GM12892 (cell line): ENCODE measurements at regions not wholly inside any gene's neighbourhood (a gene's known extent, or its start where the extent isn't known, plus 50 kb on each side); places are given as distances from the start of the nearest gene placed in this dataset.
"Not testable (repeated sequence)": the region's sequence is repeated elsewhere in the genome, so short reads cannot be mapped to it uniquely, and the experiment has no call there.

Experiments used
- DNase-seq: peaks from one replicate; pipeline ENCODE4 v3.0.0; 2011; ENCODE audit not compliant: insufficient read length
- FAIRE-seq: peaks from 2 replicates; lab custom pipeline; 2011; peaks lifted over from hg19 to GRCh38; lab: Jason Lieb, UNC
- POLR2A ChIP-seq: IDR thresholded peaks from 2 replicates; pipeline ENCODE4 v1.6.1; 2011; ENCODE audit warnings: low read depth, low read length, control low read depth
- POLR2AphosphoS5 ChIP-seq: IDR thresholded peaks from 2 replicates; pipeline ENCODE4 v1.6.1; 2011; ENCODE audit warnings: low read depth, low read length, control low read depth
- TAF1 ChIP-seq: IDR thresholded peaks from 2 replicates; pipeline ENCODE4 v1.6.1; 2011; ENCODE audit warnings: low read depth, mild to moderate bottlenecking, control low read depth, low read length, borderline replicate concordance

GRCh38 chr22:49010901-49011300 lies 816.8 kb downstream of the BRD1 start:
- no peak for DNase-seq
- TF ChIP-seq TAF1 (no peak), POLR2A (no peak), POLR2AphosphoS5 (no peak)
- FAIRE-seq: no peak

- DNase-seq: no peak
- TF ChIP-seq TAF1 (no peak), POLR2A (no peak), POLR2AphosphoS5 (no peak)
- no peak for FAIRE-seq
These were observed 817.4 kb downstream of the BRD1 start for GRCh38 chr22:49010070-49010863.

- no peak for FAIRE-seq
- DNase-seq: no peak
These were observed 818.2 kb downstream of the BRD1 start for GRCh38 chr22:49009359-49010063.

GRCh38 chr22:49008682-49009235 lies 818.9 kb downstream of the BRD1 start:
- DNase-seq (no peak), FAIRE-seq (no peak)
- no peak for TF ChIP-seq TAF1
- TF ChIP-seq POLR2AphosphoS5: no peak
- TF ChIP-seq POLR2A: no peak

More at GRCh38 chr22:49009359-49010063, 818.2 kb downstream of the BRD1 start:
- TF ChIP-seq POLR2A: no peak
- no peak for TF ChIP-seq POLR2AphosphoS5
- TF ChIP-seq TAF1: no peak

GRCh38 chr22:49007013-49007653 lies 820.5 kb downstream of the BRD1 start:
- no peak for TF ChIP-seq TAF1
- no peak for TF ChIP-seq POLR2A
- no peak for TF ChIP-seq POLR2AphosphoS5
- no peak for DNase-seq
- no peak for FAIRE-seq

- DNase-seq (no peak), FAIRE-seq (no peak)
- TF ChIP-seq POLR2A (no peak), TAF1 (no peak), POLR2AphosphoS5 (no peak)
These were observed 821.3 kb downstream of the BRD1 start for GRCh38 chr22:49006207-49007012.

GRCh38 chr22:49005557-49005956 lies 822.1 kb downstream of the BRD1 start:
- FAIRE-seq (no peak), DNase-seq (no peak)
- no peak for TF ChIP-seq POLR2AphosphoS5
- TF ChIP-seq TAF1: no peak
- no peak for TF ChIP-seq POLR2A

GRCh38 chr22:49004484-49005399 lies 822.9 kb downstream of the BRD1 start:
- DNase-seq: no peak
- FAIRE-seq: no peak
- no peak for TF ChIP-seq TAF1
- no peak for TF ChIP-seq POLR2A
- TF ChIP-seq POLR2AphosphoS5: no peak

- DNase-seq, FAIRE-seq: not testable (repeated sequence)
These were observed 830.1 kb downstream of the BRD1 start for GRCh38 chr22:48997605-48998004.

GRCh38 chr22:48993655-48994054 lies 834.0 kb downstream of the BRD1 start:
- DNase-seq (no peak), FAIRE-seq (no peak)
- TF ChIP-seq POLR2A (no peak), POLR2AphosphoS5 (no peak), TAF1 (no peak)
